ENCODE measurements at regions not wholly inside any gene's neighbourhood (a gene's known extent, or its start where the extent isn't known, plus 50 kb on each side); places are given as distances from the start of the nearest gene placed in this dataset.

- DNase-seq (ENCODE audit: low spot score) (no peak), FAIRE-seq (no peak)
Measured at GRCh38 chr2:128399690-128400291, 81.1 kb upstream of the HS6ST1 start.

- FAIRE-seq (no peak), DNase-seq (ENCODE audit: low spot score) (no peak)
Measured at GRCh38 chr2:128401680-128402079, 83.0 kb upstream of the HS6ST1 start.

DNA sequence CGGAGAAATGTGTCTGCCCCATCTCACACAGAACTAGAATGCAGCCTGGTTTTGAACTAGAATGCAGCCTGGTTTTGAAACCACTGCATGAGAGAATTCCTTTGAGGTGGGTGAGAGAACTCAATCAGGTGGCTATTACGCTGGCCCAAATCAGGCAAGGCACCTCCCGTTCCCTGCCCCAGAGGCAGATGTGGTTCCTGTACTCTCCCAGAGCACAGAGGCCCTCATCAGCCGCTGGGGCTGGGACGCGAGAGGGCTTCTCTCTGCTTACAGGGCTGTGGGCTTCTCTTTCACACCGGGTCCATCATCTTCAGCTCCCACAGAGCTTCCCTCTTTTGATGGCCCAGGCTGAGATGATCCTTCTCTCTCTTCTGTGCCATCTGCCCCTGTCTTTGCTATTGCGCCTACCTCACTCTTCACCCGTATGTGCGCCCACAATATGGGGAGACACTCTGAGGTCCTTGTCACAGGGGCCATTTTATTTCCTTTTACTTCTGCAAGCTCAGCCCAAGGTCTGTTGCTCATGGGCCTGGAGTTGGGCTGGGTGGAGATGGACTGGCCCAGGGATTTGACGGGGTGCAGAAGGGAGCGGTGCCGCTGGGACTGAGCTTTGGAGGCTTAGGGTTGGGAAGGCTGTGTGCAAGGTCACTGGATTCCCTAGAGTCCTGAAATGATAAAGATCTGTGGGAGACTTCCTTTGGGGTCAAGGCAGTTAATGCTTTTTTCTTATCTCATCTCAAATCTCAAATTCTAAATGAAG, 84.4 kb upstream of the HS6ST1 start:
- FAIRE-seq, result no peak
- no peak for DNase-seq (ENCODE audit: low spot score)

DNA sequence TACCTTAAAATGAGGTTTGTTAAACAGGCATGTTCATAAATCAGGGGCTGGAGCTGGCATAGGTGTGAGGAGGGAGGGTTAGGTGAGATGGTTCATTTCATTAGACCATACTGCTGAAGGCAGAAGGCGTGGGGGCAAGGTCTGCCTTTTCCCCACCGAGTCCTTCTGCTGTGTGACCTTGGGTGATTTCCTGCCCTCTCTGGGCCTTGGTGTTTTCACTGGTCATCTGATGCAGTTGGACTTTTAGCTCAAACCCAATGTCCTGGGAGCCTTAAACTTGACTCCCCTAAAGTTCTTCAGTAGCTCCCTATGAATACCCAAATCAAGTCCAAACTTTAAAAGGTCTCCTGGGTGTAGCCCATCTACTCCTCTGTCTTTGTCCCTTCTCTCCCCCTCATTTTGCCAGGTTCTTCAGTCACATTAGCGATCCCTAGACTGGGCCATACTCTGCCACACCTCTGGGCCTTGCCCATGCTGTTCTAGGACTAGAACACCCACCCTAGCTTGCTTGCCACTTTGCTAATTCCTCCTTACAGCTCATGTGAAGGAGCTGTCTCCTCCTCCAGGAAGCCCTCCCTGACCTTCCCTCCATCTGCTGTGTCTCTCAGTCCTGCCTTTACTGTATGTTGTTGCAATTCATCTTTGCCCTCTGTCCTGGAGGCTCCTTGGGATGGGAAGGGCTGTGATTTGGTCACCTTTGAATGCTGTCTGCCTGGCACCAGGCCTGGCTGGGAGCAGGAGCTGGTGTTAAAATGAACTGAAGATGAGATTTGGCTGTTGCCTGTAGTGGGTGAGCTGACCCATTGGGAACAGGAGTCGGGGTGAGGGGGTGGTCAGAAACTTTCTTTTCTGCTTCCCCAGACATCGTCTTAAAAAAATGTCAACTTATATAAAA, 85.4 kb upstream of the HS6ST1 start:
- FAIRE-seq (no peak), DNase-seq (ENCODE audit: low spot score) (no peak)

DNA sequence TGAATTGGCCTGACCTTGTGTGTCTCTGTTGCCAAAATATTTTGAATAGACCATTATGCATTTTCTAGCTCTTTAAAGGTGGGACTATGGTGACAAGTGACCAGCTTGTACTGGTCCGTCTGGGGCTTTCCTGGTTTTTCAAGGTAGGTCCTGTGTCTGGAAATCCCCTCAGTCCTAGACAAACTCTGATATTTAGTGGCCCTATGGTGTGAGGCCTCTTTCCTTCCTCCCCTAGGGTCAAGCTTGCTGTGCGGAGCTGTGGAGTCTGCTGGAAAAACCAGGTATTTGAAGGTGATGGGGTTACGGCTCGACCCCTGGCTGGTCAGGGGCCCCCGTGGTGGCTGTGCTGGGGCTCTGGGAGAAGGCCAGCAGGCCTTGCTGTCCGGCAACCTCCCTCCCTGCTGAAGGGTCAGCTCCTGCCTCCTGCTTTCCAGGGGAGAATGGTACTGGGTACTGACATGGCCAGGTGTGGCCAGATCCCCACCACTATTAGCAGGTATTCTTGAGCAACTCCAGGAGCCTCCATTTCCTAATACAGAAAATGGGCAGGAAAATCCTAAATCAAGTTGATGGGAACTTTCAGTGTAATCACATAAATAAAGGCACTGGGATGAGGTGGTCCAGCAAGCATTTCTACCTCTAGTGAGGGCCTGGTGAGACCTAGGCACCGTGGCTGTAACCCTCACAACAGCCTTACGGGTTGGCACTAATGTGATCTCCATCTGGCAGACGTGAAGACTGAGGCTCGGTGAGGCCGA, 86.2 kb upstream of the HS6ST1 start:
- FAIRE-seq, result no peak
- DNase-seq (ENCODE audit: low spot score), result no peak

- no peak for FAIRE-seq
Measured at GRCh38 chr2:128405467-128405900, 86.8 kb upstream of the HS6ST1 start.

GRCh38 chr2:128405981-128406613, 87.4 kb upstream of the HS6ST1 start:
- DNase-seq (ENCODE audit: low spot score), result no peak
- no peak for FAIRE-seq

More at GRCh38 chr2:128405467-128405900, 86.8 kb upstream of the HS6ST1 start:
- DNase-seq (ENCODE audit: low spot score), result no peak

DNA sequence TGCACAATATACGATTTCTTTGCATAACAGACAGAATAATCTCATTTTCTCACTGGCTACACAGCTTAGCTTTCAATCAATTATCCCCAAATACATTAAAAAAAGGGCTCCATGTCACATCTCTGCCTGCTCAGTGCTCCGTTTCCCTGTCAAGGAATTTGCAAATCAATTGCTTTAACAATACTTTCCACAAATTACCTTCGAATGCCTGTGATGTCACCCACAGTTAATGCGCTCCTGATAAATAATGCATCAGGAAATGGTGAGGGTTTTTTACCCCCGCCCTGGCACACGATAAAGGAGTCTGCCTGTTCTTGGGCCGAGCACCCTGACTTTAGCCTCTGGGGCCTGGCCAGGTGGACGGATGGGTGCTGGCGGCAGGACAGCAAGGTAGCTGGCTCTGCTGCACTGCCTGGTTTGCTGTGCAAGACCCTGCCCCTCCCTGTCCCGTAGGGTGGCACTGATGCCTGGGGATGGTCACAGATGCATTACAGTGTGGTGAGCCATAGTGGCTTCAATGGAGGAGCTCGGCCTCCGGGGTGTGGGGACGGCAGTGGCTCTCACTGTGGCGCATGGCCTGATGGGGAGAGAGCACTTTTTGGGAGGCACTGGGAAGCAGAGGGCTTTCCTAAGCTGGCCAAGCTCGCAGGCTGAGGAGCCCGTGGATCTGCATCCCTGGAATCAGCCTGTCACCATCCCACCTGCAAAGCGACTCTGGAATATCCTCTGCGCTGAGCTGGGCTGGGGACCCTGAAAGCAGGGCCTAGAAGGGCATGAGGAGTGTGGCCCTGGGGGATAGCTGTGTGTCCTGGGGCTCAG, 88.3 kb upstream of the HS6ST1 start:
- FAIRE-seq (no peak), DNase-seq (ENCODE audit: low spot score) (no peak)

DNA sequence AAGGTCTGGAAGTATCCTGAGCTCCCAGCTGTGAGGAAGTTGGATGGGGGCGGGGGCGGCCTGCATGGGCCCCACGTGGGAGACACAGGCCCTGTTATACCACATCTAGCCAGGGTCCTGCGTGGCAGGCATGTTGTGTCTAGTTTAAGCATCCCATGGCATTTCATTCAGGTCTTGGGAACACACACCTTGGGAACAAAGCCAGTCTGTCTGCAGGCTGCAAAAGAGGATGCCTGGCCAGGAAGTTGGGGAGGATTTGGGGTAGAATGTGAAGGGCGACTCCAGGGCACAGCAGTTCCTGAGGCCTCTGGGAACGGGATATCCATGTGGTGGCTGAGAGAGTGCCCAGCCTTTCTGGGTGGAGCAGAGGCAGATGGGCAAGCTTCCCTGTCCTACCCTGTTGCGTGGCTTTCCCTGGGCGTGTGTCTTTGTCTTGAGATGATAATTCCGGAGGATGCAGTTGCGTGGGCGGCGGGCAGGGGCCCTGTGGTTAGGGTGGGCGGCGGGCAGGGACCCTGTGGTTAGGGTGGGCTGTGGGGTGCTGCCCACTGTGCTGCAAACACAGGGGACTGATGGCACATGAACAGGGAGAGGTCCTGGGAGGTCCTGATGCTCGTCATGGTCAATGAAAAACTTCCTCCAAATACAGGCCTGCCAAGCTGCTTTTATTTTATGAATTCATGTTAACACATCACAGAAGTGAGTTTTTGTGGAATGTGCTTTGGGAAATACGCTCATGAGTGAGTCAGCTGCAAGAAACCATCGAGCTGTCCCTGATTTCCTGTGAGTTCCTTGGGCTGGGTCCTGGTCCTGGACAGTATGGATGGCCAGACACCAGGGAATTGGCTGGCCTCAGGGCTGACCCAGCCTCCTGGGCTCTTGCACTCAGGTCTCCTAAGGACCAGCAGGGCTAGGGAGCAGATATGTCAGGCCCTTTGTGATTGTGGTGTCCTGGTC, 90.0 kb upstream of the HS6ST1 start:
- FAIRE-seq, result no peak
- no peak for DNase-seq (ENCODE audit: low spot score)

DNA sequence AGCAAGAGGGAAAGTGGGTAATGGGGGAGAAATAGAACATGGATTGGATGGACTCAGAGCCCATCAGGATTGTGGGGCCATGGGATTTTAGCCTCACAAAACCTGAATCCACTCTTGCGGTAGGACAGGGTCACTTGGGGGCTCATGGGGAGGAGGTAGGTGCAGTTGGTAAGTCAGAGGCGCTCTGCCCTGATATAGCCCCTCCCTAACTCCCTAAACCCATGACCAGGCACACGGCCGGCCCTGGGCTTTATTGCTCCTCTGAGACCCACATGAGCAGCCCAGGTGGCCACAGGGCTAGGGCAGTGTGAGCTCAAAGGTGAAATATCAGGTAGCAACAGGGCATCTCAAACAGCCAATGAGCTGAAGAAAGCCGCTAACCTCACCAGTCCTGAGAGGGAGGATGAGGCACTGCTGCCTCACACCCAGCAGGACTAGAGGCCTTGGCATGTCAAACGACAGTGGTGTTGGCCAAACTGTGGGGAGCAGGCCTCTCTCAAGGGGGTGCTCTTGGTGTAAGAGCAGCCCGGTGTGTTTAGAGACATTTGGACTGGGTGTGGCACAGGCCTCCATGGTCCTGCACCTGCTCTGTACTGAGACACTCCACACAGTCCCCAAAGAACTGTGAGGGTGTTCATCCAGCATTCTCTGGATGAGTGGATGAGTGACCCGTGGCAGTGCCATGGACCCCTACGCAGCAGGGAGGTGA, 90.8 kb upstream of the HS6ST1 start:
- no peak for FAIRE-seq
- DNase-seq (ENCODE audit: low spot score), result no peak

- DNase-seq (ENCODE audit: low spot score) (no peak), FAIRE-seq (no peak)
Measured at GRCh38 chr2:128410035-128410757, 91.5 kb upstream of the HS6ST1 start.

DNA sequence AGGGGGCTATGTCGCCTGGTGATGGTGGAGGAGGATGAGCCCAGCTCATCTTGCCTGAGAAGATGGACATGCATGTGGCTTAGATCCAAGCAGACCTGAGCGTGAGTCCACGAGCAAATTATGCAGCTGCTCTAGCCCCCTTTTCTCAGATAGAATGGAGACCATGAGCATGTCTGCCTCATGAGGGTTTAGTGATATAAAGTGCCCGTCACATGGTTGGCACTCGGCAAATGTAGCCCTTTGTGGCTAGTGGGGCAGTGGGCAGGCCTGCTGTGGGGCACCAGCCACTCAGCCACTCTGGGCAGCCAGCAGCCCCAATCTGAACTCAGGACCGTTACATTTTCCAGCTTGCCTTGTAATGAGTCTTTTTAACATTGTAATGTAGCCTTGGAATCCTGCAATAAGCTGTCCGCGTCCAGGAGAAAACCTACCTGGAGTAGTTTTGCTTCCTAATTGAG, 92.1 kb upstream of the HS6ST1 start:
- DNase-seq (ENCODE audit: low spot score) (no peak), FAIRE-seq (no peak)

- DNase-seq (ENCODE audit: low spot score) (no peak), FAIRE-seq (no peak)
Measured at GRCh38 chr2:128411431-128411830, 92.8 kb upstream of the HS6ST1 start.

DNA sequence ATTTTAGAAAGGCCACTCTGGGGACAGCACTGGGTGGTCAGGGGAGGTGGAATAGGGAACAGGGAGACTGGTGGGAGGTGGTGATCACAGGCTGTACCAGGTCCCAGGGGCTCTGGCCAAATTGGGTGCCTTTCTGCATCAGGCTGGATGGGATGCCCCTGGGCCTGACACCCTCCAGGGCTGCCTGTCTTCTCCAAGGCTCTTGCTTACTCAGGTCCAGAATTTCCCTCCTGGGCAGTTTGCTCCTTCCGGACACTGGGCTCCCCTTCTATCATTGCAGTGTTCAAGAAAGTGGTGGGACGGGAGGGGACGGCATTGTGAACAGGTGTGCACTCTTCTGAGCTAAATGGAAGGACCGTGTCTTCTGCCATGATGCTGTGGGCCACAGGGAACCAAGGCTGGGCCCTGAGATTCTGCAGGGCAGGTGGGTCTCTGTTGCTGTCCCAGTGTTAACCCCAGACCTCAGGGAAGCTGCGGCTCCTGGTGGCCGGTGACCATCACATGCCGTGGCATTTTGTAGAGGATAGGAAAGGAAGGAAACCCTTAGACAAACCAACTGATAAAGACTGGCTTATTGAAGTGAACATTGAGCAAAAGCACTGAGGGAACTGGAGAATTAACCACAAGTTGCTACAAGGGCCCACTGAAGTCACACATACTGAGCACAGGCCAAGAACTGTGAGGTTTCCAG, 93.7 kb upstream of the HS6ST1 start:
- FAIRE-seq (no peak), DNase-seq (ENCODE audit: low spot score) (no peak)

DNA sequence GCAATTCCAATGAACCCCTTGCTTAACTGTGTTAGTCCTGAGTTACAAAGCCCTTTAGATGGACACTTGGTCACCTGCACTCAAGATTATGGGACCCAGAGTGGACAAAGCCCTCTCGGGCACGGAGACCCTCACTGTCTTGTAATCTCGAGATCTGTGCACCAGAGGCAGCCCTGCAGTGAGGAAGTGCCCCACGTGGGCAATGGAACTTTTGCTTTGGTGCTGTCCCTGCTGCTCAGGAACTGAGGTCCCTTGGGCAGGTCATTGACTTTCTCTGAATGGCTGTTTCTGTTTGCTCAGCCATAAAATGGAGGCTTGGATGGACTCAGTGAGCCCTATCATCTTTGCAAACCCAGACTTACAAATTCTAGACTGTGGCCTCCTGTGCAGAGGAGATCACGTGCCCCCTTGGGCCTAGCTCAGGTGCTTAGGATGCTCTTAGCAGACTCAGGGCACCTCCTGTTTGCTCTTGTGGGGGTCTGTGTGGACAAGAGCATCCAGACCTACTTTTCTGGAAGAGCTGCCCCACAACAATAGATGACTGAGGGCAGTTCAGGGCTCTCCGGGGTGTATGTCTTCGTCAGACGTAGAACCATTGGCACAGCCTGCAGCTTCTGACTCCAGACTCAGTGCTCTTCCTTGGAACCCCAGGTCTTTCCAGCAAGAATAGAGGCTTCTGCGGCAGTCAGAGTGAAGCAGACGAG, 94.5 kb upstream of the HS6ST1 start:
- DNase-seq (ENCODE audit: low spot score), result no peak
- FAIRE-seq, result no peak

- no peak for DNase-seq (ENCODE audit: low spot score)
- FAIRE-seq, result no peak
Measured at GRCh38 chr2:128413718-128414341, 95.2 kb upstream of the HS6ST1 start.

All from RCC 7860 (cell line).